HepG2 (cell line): ENCODE measurements at regions not wholly inside any gene's neighbourhood (a gene's known extent, or its start where the extent isn't known, plus 50 kb on each side); places are given as distances from the start of the nearest gene placed in this dataset.

Experiments used
- ARHGAP35 ChIP-seq: sonication (generic); formaldehyde crosslinking; IDR thresholded peaks from 2 replicates; pipeline ENCODE4 v1.9.0; 2022; ENCODE audit warnings: mild to moderate bottlenecking, inconsistent platforms, moderate library complexity, missing genetic modification reagents, borderline replicate concordance
- GABPB1 ChIP-seq: IDR thresholded peaks from 2 replicates; pipeline ENCODE4 v1.6.1; 2016; ENCODE audit warnings: mild to moderate bottlenecking, missing genetic modification reagents, moderate library complexity, missing compliant biosample characterization
- HMG20A ChIP-seq: IDR thresholded peaks from 2 replicates; pipeline ENCODE4 v1.6.1; 2016; ENCODE audit warnings: borderline replicate concordance
- HNF4A ChIP-seq: sonication (generic); formaldehyde crosslinking; IDR thresholded peaks from 2 replicates; pipeline ENCODE4 v1.4.0; 2020; ENCODE audit warnings: missing genetic modification reagents
- IKZF4 ChIP-seq: sonication (generic); formaldehyde crosslinking; IDR thresholded peaks from 2 replicates; pipeline ENCODE4 v1.5.1; 2020; ENCODE audit warnings: borderline replicate concordance, mild to moderate bottlenecking, low read depth, missing genetic modification reagents; ENCODE audit errors: not compliant biosample characterization
- KDM3A ChIP-seq: IDR thresholded peaks from 2 replicates; pipeline ENCODE4 v1.6.1; 2018; ENCODE audit warnings: low read depth, missing compliant biosample characterization
- PLRG1 ChIP-seq: fragments of 450-650 bp; conservative IDR thresholded peaks from 2 replicates; pipeline ENCODE4 v1.6.1; 2016
- SMAD9 ChIP-seq: sonication (generic); formaldehyde crosslinking; IDR thresholded peaks from 2 replicates; pipeline ENCODE4 v1.5.1; 2020; ENCODE audit warnings: mild to moderate bottlenecking, missing genetic modification reagents
- SOX6 ChIP-seq, 2 experiments: fragments of 450-650 bp in 1 of 2; sonication (generic) in 1 of 2; formaldehyde crosslinking in 1 of 2; IDR thresholded peaks; 2 replicates each; pipeline versions ENCODE4 v1.4.0 to v1.6.1; 2017 to 2020; ENCODE audit warnings: antibody characterized with exemption in 1 of 2, mild to moderate bottlenecking in 1 of 2, missing genetic modification reagents in 1 of 2
- SYNCRIP ChIP-seq: fragments of 200-400 bp; formaldehyde crosslinking; IDR thresholded peaks from 2 replicates; pipeline ENCODE4 v1.6.1; 2018; ENCODE audit warnings: mild to moderate bottlenecking, low read depth, low read length; ENCODE audit not compliant: insufficient read depth
- TBL1XR1 ChIP-seq: fragments of 150-350 bp; IDR thresholded peaks from 2 replicates; pipeline ENCODE4 v1.6.1; 2014; ENCODE audit warnings: borderline replicate concordance, low read length; ENCODE audit not compliant: partially characterized antibody
- TFDP2 ChIP-seq: sonication (generic); formaldehyde crosslinking; IDR thresholded peaks from 2 replicates; pipeline ENCODE4 v1.4.0; 2020; ENCODE audit warnings: missing genetic modification reagents
- ZBTB4 ChIP-seq: sonication (generic); formaldehyde crosslinking; IDR thresholded peaks from 2 replicates; pipeline ENCODE4 v1.4.0; 2020; ENCODE audit warnings: missing genetic modification reagents, mild to moderate bottlenecking, borderline replicate concordance
- ZKSCAN5 ChIP-seq: sonication (generic); formaldehyde crosslinking; IDR thresholded peaks from 2 replicates; pipeline ENCODE4 v1.5.1; 2020; ENCODE audit warnings: mild to moderate bottlenecking, missing genetic modification reagents
- ZNF296 ChIP-seq: sonication (generic); formaldehyde crosslinking; conservative IDR thresholded peaks from 2 replicates; pipeline ENCODE4 v1.5.0; 2020; ENCODE audit warnings: mild to moderate bottlenecking, missing genetic modification reagents
- ZNF543 ChIP-seq: sonication (generic); formaldehyde crosslinking; IDR thresholded peaks from 2 replicates; pipeline ENCODE4 v1.4.0; 2020; ENCODE audit warnings: mild to moderate bottlenecking, missing genetic modification reagents
- ZNF644 ChIP-seq: IDR thresholded peaks from 2 replicates; pipeline ENCODE4 v1.6.1; 2016; ENCODE audit warnings: low read depth
- ZNF660 ChIP-seq: sonication (generic); formaldehyde crosslinking; IDR thresholded peaks from 2 replicates; pipeline ENCODE4 v1.5.1; 2020; ENCODE audit warnings: mild to moderate bottlenecking, low read depth, missing genetic modification reagents, borderline replicate concordance
- ZNF672 ChIP-seq: sonication (generic); formaldehyde crosslinking; IDR thresholded peaks from 2 replicates; pipeline ENCODE4 v1.8.1; 2022; ENCODE audit warnings: missing genetic modification reagents
- ZNF746 ChIP-seq: sonication (generic); formaldehyde crosslinking; IDR thresholded peaks from 2 replicates; pipeline ENCODE4 v1.8.0; 2022; ENCODE audit warnings: mild to moderate bottlenecking, missing genetic modification reagents
- TF ChIP-seq, protein P1 (sequence below): IDR thresholded peaks from 2 replicates; pipeline ENCODE4 v1.4.0; 2020; ENCODE audit warnings: mild to moderate bottlenecking, missing genetic modification reagents

GRCh38 chr21:43343095-43343991, 83.6 kb downstream of the SIK1 start (continued):
- TF ChIP-seq, protein P1, sequence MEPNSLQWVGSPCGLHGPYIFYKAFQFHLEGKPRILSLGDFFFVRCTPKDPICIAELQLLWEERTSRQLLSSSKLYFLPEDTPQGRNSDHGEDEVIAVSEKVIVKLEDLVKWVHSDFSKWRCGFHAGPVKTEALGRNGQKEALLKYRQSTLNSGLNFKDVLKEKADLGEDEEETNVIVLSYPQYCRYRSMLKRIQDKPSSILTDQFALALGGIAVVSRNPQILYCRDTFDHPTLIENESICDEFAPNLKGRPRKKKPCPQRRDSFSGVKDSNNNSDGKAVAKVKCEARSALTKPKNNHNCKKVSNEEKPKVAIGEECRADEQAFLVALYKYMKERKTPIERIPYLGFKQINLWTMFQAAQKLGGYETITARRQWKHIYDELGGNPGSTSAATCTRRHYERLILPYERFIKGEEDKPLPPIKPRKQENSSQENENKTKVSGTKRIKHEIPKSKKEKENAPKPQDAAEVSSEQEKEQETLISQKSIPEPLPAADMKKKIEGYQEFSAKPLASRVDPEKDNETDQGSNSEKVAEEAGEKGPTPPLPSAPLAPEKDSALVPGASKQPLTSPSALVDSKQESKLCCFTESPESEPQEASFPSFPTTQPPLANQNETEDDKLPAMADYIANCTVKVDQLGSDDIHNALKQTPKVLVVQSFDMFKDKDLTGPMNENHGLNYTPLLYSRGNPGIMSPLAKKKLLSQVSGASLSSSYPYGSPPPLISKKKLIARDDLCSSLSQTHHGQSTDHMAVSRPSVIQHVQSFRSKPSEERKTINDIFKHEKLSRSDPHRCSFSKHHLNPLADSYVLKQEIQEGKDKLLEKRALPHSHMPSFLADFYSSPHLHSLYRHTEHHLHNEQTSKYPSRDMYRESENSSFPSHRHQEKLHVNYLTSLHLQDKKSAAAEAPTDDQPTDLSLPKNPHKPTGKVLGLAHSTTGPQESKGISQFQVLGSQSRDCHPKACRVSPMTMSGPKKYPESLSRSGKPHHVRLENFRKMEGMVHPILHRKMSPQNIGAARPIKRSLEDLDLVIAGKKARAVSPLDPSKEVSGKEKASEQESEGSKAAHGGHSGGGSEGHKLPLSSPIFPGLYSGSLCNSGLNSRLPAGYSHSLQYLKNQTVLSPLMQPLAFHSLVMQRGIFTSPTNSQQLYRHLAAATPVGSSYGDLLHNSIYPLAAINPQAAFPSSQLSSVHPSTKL, result peak; percentile 66
- TF ChIP-seq GABPB1 (CRISPR knock-in tag), result peak; percentile 49; the same call in 1 of the 2 replicates
- no peak for TF ChIP-seq SOX6 (IDR thresholded peaks at IDR 0.05)
- peak; percentile 75 for TF ChIP-seq SOX6 (CRISPR knock-in tag; IDR thresholded peaks at IDR 0.05)
- peak; percentile 79 for TF ChIP-seq ZNF543 (CRISPR knock-in tag)
- TF ChIP-seq ZNF296 (CRISPR knock-in tag), result peak; percentile 77; the same call in 1 of the 2 replicates
- peak; percentile 54 for TF ChIP-seq TBL1XR1
- no peak for TF ChIP-seq ZKSCAN5 (CRISPR knock-in tag)
- TF ChIP-seq ZNF644 (CRISPR knock-in tag), result no peak
- TF ChIP-seq HMG20A, result 0 out of 2 replicates have a peak, but pooled peaks have one; percentile 23
- 0 out of 2 replicates have a peak, but pooled peaks have one; percentile 35 for TF ChIP-seq ARHGAP35
- peak; percentile 79 for TF ChIP-seq HNF4A (CRISPR knock-in tag)
- TF ChIP-seq PLRG1, result no peak
- no peak for TF ChIP-seq SYNCRIP
- no peak for TF ChIP-seq SMAD9 (CRISPR knock-in tag)
- TF ChIP-seq ZBTB4 (CRISPR knock-in tag), result no peak; the same call in 1 of the 2 replicates
- TF ChIP-seq IKZF4 (CRISPR knock-in tag), result peak; percentile 38
- no peak for TF ChIP-seq ZNF672 (CRISPR knock-in tag)
- no peak for TF ChIP-seq KDM3A (CRISPR knock-in tag)
- TF ChIP-seq ZNF660 (CRISPR knock-in tag), result no peak
- TF ChIP-seq ZNF746 (CRISPR knock-in tag), result peak; percentile 70; the same call in 1 of the 2 replicates
- peak; percentile 36; the same call in 1 of the 2 replicates for TF ChIP-seq TFDP2 (CRISPR knock-in tag)
